GM21619 (cell line): ENCODE measurements at regions not wholly inside any gene's neighbourhood (a gene's known extent, or its start where the extent isn't known, plus 50 kb on each side); places are given as distances from the start of the nearest gene placed in this dataset.

Source experiments
- ATAC-seq: cut with Tn5 transposase; IDR thresholded peaks from one replicate; pipeline ENCODE4 v1.9.1; 2021; ENCODE audit not compliant: unreplicated experiment

GRCh38 chr13:91111476-91112200, 235.8 kb upstream of the MIR17HG start:
- no peak for ATAC-seq

DNA sequence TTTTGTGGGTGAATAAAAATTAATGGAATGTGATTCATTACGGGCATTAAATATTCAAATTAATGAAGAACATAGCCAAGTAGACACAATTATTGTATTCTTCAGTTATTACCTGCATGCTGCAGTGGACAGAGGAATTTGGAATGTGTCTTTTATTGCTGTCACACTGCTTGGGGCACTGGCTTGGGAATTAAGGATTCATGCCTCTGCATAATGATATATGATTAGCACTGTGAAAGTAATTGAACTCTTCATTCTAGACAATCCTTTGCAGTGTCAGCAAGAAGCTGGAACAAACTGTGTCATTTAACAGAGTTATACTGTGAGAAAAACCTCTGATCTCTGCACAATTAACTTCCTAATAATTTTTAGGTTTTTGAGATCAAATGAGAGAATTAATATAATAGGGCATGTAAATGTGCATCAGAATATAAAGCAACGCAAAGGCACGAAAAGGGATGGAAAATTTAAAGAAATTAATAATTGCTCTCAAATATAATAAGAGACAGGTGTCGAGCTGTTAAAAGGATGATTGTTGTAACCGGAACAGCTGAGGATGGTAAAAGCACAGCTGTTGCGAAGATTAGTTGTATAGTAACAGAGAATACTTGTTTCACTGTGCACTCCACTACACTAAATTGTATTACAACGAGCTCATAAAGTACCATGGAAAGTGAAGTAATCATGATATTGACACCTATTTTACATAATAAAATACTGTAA, 235.1 kb upstream of the MIR17HG start:
- no peak for ATAC-seq

DNA sequence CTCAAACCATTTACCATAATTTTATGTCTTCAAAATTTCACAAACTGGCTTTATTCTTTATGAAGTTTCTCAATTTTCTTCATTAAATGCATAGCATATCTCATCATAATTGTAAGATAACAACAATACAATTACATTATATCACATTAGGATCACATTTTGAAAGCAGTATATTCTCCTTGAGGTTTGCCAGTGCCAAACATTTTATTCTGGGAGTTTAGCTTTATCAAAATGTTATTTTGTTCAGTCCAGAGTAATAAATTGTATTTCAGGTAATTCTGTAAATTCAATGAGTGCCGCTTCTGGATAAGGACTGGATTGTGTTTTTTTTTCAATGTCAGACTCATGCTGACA, 234.6 kb upstream of the MIR17HG start:
- ATAC-seq: no peak

GRCh38 chr13:91115776-91116175, 231.7 kb upstream of the MIR17HG start:
- no peak for ATAC-seq

DNA sequence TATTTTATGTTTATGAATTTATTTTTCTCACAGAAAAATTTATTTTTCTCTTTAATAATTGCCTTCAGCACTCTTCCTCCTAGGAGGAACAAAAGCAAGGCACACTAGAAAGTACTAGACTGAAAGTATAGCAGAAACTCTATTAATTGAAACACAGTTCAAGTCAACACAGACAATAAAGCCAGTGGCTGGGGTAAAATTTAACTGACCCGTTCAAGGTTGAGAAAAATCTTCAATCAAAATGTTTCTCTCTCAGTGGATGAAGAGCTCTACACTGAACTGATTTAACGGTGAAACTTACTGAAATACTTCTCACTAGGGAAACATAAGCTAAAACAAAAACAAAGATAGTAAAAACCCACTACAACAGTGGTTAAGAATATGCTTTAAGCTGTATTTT, 230.1 kb upstream of the MIR17HG start:
- ATAC-seq: no peak

GRCh38 chr13:91119643-91120042, 227.8 kb upstream of the MIR17HG start:
- ATAC-seq: no peak

DNA sequence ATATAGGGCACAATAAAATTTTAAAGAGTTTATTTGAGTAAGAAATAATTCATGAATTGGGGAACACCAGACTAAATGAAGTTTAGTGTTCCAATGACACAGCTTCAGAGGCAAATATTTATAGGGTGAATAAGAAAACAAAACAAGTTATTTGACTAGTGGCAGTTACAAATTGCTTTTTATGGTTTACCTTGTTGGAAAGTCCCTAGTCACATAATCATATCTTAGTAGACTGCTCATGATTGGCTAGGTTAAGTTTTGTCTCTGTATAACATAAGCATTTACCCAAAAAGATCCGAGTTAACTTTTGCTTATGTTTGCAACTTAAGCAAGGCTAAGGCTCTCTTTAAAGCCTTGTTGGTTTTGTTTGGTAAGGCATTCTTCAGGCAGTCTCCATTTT, 224.7 kb upstream of the MIR17HG start:
- ATAC-seq: no peak

- ATAC-seq: peak; percentile 59
These were observed 223.9 kb upstream of the MIR17HG start for GRCh38 chr13:91123456-91124127.

GRCh38 chr13:91126806-91127205, 220.7 kb upstream of the MIR17HG start:
- no peak for ATAC-seq

DNA sequence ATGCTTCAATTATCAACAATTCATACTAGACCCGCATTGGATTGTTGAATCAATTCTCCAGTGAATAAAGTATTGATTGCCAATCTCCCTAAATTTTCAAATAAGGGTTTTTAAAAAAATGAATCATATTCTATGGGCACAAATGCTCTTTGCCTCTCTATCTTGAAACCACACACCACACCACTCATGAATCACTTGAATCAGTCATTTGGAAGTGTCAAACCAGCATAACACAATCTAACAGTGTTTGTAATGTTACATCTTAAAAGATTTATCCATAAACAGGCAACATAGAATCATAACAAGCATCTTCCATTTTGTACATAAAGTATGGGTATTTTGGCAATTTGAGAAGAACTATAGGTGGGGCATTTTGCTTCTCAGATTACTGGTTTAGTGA, 219.5 kb upstream of the MIR17HG start:
- ATAC-seq: no peak

- no peak for ATAC-seq
These were observed 215.1 kb upstream of the MIR17HG start for GRCh38 chr13:91132381-91132780.

DNA sequence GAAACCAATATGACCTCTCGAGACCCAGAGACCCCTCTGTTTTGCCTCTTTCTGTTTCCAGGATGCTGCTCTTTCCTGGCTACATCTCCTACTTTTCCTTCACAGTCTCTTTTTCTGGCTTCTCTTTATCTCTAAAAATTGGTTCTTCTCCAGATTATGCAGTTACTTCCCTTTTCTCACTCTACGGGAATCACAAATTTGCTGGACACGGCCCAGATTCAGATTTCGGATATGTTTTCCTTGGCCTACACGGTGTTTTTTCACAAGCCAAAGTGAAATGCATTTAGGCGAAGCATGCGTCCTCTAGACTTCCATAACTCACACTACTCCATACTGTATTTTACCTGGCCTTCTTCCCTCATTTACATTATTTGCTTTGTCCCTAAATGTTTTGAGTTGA, 214.7 kb upstream of the MIR17HG start:
- no peak for ATAC-seq

DNA sequence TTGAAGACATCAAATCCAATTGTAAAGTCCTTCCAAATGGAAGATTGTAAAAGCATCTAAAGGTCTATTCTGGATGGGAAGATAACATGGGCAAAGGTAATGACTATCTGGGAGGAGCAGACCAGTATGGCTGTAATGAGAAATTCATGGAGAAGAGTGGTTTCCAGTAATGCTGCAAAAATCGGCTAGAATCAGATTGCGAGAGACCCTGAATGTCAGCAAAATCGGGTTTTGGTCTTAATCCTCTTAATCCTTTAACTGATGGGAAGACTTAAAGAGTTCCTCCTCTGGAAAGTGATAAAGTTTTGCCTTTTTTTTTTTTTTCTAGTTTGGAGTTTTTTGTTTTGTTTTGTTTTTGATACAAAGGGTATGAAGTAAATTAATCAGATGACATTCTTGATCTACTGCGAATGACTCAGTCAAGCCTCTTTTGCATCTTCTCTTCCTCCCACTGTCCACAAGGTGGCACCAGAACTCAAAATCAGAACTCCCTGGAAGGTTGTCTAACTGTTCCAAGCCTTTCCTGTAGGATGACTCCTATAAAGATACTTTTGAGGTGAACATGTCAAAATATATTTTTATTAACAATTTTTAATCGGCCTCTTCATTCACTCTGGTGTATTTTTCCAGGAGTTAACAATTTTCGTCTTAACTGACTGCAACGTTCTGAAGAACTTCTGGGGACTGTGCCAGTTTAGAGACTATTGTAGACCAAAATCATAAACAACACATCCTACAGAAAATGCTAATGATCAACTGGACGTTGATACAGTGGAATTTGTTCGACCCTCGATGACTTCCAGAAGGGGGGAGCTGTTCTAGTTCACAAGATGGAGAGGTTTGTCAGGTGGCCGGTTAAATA, 213.3 kb upstream of the MIR17HG start:
- ATAC-seq: peak; percentile 88

DNA sequence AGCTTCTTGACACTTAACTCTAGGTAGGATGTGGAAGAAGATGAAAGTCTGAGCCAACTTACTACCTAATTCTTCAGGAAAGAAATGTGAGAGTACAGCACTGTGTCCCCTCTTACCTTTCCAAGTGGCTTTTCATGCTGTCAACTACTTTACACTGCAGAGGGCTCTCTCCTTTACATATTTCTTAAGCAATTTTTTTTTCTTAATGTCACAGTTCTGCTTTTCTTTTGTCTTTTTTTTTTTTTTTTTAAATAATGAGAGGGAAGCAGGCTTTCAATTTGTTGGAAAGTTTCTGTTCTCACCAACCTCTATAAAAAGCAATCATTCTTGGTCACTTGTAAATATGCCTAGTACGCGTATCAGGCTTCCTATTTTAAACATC, 212.7 kb upstream of the MIR17HG start:
- peak; percentile 9 for ATAC-seq

DNA sequence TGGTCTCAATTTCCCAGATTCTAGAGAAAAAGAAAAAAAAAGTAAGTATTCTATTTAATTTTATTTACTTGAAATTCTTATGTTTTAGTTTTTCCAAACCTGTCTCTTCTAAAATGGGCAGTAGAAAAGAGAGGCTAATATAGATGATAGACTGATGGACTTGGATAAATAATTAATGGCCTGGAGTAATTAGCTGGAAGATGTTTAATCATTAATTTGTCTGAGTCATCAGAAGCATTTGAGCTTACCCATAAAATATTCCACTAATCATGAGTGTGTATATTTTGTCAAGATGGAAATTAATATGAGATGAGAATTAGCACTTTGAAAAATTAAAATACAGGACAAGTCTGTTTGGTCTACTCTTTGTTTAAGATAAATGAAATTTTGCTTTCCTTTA, 212.1 kb upstream of the MIR17HG start:
- no peak for ATAC-seq

GRCh38 chr13:91135968-91136367, 211.5 kb upstream of the MIR17HG start:
- no peak for ATAC-seq

GRCh38 chr13:91136806-91137205, 210.7 kb upstream of the MIR17HG start:
- no peak for ATAC-seq

DNA sequence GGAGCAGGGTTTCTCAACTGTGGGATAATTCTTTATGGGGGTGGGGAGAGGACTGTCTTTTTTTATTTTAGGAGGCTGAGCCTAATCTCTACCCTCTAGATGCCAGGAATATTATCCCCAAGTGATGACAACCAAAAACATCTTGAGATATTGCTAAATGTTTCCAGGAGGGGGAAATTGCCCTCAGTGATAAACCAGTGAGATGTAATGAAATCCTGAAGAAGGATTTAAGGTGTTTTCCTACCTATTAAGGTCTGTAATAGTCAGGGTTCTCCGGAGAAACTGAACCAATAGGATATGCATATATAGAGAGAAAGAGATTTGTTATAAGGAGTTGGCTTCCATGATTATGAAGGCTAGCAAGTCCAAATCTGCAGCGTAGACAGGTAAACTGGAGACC, 208.3 kb upstream of the MIR17HG start:
- no peak for ATAC-seq

DNA sequence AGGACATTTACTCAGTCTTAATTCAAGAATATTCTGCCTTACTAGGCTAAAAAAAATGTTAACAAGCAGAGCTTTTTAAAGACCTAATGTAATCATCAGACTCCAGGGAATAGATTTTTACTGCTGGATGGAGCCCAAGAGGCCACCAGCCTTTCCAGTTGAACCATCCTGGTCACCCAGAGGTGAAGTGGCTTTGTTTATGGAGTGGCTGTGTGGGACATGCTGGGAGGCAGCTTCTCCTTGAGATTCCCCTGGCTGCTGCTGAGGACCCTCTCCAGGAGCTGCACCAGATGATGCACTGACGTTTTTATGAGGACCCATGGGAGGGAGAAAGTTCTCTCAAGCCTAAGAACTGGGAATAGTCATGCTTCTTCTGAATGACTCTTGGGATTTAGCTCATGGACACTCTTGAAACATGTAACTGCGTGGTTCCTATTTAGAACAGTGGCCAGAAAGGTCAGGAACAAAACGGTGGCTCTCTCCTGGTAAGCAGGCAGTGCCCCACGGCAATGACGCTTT, 205.9 kb upstream of the MIR17HG start:
- ATAC-seq: no peak

DNA sequence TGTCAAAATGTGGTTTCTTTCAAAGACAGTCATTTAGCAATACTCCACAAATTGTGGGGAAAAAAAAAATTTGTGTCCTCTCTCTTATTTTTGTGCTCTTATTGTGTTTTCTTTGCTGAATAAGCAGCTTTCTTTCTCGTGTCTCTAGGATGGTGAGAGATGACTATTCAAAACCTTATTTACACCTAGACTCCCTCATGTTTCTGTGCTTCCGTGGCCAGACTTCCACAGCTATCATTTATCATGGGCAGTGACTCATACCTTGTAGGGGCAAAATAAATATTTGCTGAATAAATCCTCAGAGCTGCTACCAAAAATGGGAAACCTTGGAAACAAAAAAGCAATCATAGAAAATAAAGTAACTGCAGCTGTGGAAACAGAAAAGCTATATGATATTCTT, 204.9 kb upstream of the MIR17HG start:
- no peak for ATAC-seq

DNA sequence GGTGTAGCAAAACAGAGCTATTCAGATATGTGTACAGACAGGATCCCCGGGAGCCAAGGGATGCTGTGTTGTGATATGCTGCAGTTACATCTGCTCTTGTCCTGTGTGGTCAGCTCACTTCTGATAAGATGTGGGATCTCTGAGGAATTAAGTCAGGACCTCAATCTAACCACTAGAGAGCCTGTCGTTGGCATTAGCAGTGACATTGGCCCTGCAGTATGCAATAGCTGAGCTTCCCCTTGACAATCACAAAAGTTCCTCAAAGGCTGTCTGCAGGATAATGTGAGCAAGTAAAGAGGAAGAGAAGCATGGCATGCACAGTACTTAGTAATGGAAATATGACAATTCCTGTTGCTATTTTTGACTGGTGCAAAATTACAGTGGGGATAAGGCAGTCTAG, 203.4 kb upstream of the MIR17HG start:
- ATAC-seq: no peak
